RWPE2 (cell line): ENCODE measurements at regions not wholly inside any gene's neighbourhood (a gene's known extent, or its start where the extent isn't known, plus 50 kb on each side); places are given as distances from the start of the nearest gene placed in this dataset.

Experiments used
- ATAC-seq: fragments of 200-7000 bp; cut with Tn5 transposase; 3 replicates; pipeline ENCODE4 v1.9.1; 2021; ENCODE audit warnings: low read depth
- DNase-seq: peaks from one replicate; pipeline ENCODE4 v3.0.0-alpha.2; 2020; ENCODE audit warnings: low spot score
- H3K27ac ChIP-seq: fragments of 450-650 bp; 2 replicates; pipeline ENCODE4 v1.5.1; 2017; ENCODE audit warnings: mild to moderate bottlenecking; ENCODE audit not compliant: poor library complexity, severe bottlenecking
- H3K27me3 ChIP-seq: fragments of 250-450 bp; sonication (Bioruptor Pico); 2 replicates; pipeline ENCODE4 v1.5.1; 2021; ENCODE audit warnings: mild to moderate bottlenecking, moderate library complexity; ENCODE audit not compliant: insufficient read depth, poor library complexity, severe bottlenecking
- H3K36me3 ChIP-seq: fragments of 250-450 bp; sonication (Bioruptor Pico); 2 replicates; pipeline ENCODE4 v1.5.1; 2020; ENCODE audit warnings: low read depth, mild to moderate bottlenecking, moderate library complexity
- H3K4me1 ChIP-seq: fragments of 250-450 bp; sonication (Bioruptor Pico); 2 replicates; pipeline ENCODE4 v1.5.1; 2021; ENCODE audit warnings: mild to moderate bottlenecking, moderate library complexity; ENCODE audit not compliant: insufficient read depth, poor library complexity, severe bottlenecking
- H3K4me3 ChIP-seq: fragments of 250-450 bp; sonication (Bioruptor Pico); 2 replicates; pipeline ENCODE4 v1.5.1; 2021; ENCODE audit warnings: mild to moderate bottlenecking, moderate library complexity; ENCODE audit not compliant: severe bottlenecking
- H3K9me3 ChIP-seq: fragments of 250-450 bp; sonication (Bioruptor Pico); 2 replicates; pipeline ENCODE4 v1.5.1; 2021; ENCODE audit warnings: mild to moderate bottlenecking, moderate library complexity; ENCODE audit not compliant: severe bottlenecking
- CTCF ChIP-seq: fragments of 450-650 bp; IDR thresholded peaks from one replicate; pipeline ENCODE4 v1.5.1; 2017; ENCODE audit warnings: mild to moderate bottlenecking, moderate library complexity; ENCODE audit not compliant: poor library complexity, severe bottlenecking

GRCh38 chr10:130726996-130727725 is 584.4 kb downstream of the TCERG1L start:
- no peak for ATAC-seq
- H3K27ac ChIP-seq: no peak overlapping the region

GRCh38 chr10:130727766-130728490 is 583.6 kb downstream of the TCERG1L start:
- no peaks in the 10 kb centered on the region for H3K27me3 ChIP-seq
- no peaks in the 10 kb centered on the region for H3K36me3 ChIP-seq
- no peak overlapping the region for H3K4me3 ChIP-seq
- no peaks in the 10 kb centered on the region for H3K9me3 ChIP-seq
- DNase-seq (no peak), ATAC-seq (no peak)
- H3K27ac ChIP-seq: no peak overlapping the region
- no peaks in the 10 kb centered on the region for H3K4me1 ChIP-seq
- no peak for TF ChIP-seq CTCF

More at GRCh38 chr10:130726996-130727725, 584.4 kb downstream of the TCERG1L start:
- H3K27me3 ChIP-seq: no peaks in the 10 kb centered on the region
- no peaks in the 10 kb centered on the region for H3K36me3 ChIP-seq
- no peak overlapping the region for H3K4me3 ChIP-seq
- no peaks in the 10 kb centered on the region for H3K4me1 ChIP-seq
- no peaks in the 10 kb centered on the region for H3K9me3 ChIP-seq
- no peak for TF ChIP-seq CTCF
- DNase-seq: no peak

- no peak overlapping the region for H3K4me3 ChIP-seq
- ATAC-seq (no peak), DNase-seq (peak; percentile 36)
- H3K27me3 ChIP-seq: no peaks in the 10 kb centered on the region
- H3K4me1 ChIP-seq: no peaks in the 10 kb centered on the region
- no peak overlapping the region for H3K27ac ChIP-seq
- no peaks in the 10 kb centered on the region for H3K36me3 ChIP-seq
- H3K9me3 ChIP-seq: no peaks in the 10 kb centered on the region
- TF ChIP-seq CTCF: no peak
These were observed 582.8 kb downstream of the TCERG1L start for GRCh38 chr10:130728531-130729215.

GRCh38 chr10:130729876-130730275 is 581.6 kb downstream of the TCERG1L start:
- Histone ChIP-seq H3K36me3 (no peaks in the 10 kb centered on the region), H3K9me3 (no peaks in the 10 kb centered on the region), H3K4me1 (no peaks in the 10 kb centered on the region), H3K27me3 (no peaks in the 10 kb centered on the region), H3K4me3 (no peak overlapping the region), H3K27ac (no peak overlapping the region)
- no peak for DNase-seq
- ATAC-seq: no peak
- no peak for TF ChIP-seq CTCF
